HL-60 (cell line): ENCODE measurements at regions not wholly inside any gene's neighbourhood (a gene's known extent, or its start where the extent isn't known, plus 50 kb on each side); places are given as distances from the start of the nearest gene placed in this dataset.

Experiments
- DNase-seq, 2 experiments: peaks; one replicate each; pipeline ENCODE4 v3.0.0-alpha.2; 2010 to 2020; ENCODE audit warnings: low read depth in 1 of 2, low spot score in 1 of 2
- H3K27ac ChIP-seq: fragments of 250-450 bp; sonication (Bioruptor Pico); replicated peaks from 2 replicates; pipeline ENCODE4 v1.5.1; 2020; ENCODE audit warnings: mild to moderate bottlenecking, moderate library complexity
- H3K27me3 ChIP-seq: fragments of 250-450 bp; sonication (Bioruptor Pico); 2 replicates; pipeline ENCODE4 v1.5.1; 2021; ENCODE audit warnings: mild to moderate bottlenecking, moderate library complexity; ENCODE audit not compliant: insufficient read depth, poor library complexity, severe bottlenecking
- H3K4me3 ChIP-seq: replicated peaks from 2 replicates; pipeline ENCODE4 v1.5.1; 2011; ENCODE audit warnings: mild to moderate bottlenecking, control low read depth, low read length; ENCODE audit not compliant: insufficient read depth
- CTCF ChIP-seq: IDR thresholded peaks from one replicate; pipeline ENCODE4 v1.5.1; 2011; ENCODE audit warnings: low read length, control low read depth, inconsistent platforms; ENCODE audit not compliant: insufficient read depth
- GABPA ChIP-seq: IDR thresholded peaks from 2 replicates; pipeline ENCODE4 v1.6.1; 2012; ENCODE audit warnings: low read depth
- POLR2AphosphoS5 ChIP-seq: IDR thresholded peaks from 2 replicates; pipeline ENCODE4 v1.6.1; 2012; ENCODE audit warnings: low read depth
- REST ChIP-seq: IDR thresholded peaks from 2 replicates; pipeline ENCODE4 v1.6.1; 2012; ENCODE audit warnings: low read depth; ENCODE audit not compliant: insufficient replicate concordance
- SPI1 ChIP-seq: IDR thresholded peaks from 2 replicates; pipeline ENCODE4 v1.6.1; 2012; ENCODE audit warnings: low read depth, mild to moderate bottlenecking, borderline replicate concordance

DNA sequence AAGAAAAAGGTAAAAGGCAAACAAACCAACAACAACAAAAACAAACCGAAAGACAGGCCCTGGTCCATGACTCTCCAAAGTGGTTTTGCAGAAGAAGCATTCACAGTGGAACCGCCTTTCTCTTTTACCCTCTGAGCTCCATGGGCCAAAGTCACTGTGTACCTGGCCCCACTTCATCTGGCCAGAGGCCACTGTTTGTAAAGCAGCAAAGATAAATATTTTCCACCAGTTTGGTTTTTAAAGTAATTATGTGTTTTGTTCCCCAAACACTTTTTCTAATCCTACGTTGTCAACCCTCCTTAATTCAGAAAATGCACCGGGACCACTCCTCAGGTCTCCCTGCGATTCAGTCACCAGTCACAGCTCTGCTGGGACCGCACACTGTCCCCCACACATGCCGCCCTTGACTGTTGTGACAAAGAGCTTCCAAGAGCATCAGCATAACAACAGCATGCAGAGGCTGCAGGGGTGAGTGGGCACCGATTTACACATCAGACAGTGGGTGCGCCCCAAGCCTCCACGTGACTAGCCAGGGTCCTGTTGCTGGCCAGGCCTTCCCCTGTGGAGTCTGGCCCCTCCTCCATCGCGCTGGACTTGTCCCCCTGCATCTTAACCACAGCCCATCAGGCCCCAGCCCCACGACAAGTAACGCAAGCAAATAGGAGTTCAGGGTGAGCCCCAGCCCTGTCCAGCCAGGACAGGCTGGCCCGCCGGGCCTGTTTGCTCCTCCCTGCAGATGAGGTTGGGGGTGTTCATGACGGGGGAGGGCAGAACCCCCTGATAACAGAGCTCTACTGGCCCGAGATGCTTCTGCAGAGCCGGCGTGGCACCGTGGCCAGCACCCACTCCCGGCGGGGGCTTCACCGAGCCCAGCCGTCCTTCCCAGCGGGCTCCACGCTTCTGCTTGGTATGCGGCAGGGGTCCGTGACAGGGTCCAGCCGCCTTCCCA, 65.2 kb upstream of the DIO3 start:
- no peak for TF ChIP-seq REST
- no peak for TF ChIP-seq SPI1
- no peak for TF ChIP-seq CTCF
- no peak for TF ChIP-seq POLR2AphosphoS5
- TF ChIP-seq GABPA: no peak
- H3K27ac ChIP-seq: no peak overlapping the region
- no peak for DNase-seq

DNA sequence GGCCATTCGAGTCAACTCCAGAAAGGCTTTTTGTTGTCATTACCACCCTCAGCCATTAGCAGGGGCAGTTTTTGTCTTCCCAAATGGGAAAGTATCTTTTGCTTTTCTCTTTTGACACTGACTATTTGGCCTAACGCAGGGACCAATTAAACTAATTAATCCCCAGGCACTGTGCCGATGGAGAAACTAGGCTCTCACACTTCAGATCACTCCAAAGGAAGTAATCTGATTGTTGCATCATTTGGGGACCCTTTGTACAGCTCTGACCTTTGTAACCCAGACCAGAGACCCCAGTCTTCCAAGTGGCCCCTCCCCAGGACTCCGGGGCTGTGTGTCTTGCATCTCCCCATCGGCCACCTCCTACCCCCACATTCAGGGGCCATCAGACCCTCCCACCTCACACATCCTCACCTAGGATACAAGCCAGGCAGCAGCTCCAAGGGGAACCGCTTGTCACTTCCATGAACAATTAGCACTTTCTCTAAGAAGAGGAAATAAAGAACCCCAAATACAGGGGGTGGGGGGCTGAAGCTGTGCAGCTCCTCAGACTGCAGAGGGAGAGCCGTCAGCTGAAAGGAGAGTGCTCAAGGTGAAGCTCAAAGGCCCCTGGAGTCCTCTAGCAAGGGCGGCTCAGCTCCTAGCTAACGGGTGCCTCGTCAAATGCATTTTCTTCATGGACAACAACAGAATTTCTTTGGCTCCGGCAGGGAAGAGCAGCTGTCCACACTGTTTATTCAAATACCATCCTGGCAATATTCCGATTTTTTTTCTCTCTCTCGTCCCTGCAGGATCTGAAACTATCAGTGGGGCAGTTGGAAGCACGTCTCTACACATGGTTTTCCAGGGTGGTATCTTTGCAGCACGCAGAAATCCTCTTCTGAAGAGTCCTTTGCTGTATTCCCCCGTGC, 64.3 kb upstream of the DIO3 start:
- no peaks in the 10 kb centered on the region for H3K27me3 ChIP-seq
- H3K4me3 ChIP-seq: no peak overlapping the region
- no peak overlapping the region for H3K27ac ChIP-seq
- TF ChIP-seq SPI1 (no peak), REST (no peak), GABPA (no peak), CTCF (no peak), POLR2AphosphoS5 (no peak)
- DNase-seq: no peak

More for the DNA sequence above, 65.2 kb upstream of the DIO3 start:
- Histone ChIP-seq H3K4me3 (no peak overlapping the region), H3K27me3 (no peaks in the 10 kb centered on the region)

DNA sequence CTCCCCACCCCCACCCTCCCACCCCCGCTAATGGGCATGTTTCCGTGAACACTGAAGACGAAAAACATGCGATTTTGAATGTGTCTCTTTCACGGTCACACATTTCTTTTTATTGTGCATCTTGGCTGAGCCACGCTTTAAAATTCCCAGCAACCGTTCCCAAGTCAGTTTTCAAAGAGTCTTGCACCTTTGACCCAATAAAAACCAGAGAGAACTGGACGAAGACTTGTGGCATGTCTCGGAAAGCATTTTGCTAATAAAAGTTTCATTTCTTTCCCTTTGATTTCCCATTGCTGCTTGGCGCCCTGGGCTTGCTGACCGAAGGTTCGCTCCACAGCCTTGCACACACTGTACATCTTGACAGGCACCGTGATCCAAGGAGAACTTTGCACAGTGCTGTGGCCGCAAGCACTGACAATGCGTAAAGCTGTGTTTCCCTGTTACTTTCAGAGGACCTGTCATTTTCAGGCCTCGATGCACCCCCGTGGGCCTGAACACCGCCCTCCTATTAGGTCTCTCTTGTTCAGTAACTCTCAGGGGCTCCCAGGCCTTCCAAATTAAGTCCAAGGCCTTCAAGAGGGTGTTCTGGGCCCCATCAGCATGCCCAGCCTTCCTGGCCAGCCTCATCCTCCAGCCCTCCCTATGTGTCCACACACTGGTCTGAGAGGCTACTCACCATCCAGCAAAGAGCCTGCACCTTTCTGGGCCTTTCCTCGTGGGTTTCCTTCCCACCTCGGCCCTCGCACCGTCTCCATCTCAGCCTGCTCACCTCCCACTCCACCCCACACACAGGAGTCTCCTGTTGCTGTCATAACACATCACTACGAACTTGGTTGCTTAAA, 63.4 kb upstream of the DIO3 start:
- TF ChIP-seq REST (no peak), CTCF (no peak), SPI1 (no peak), GABPA (no peak), POLR2AphosphoS5 (no peak)
- Histone ChIP-seq H3K4me3 (no peak overlapping the region), H3K27me3 (no peaks in the 10 kb centered on the region), H3K27ac (no peak overlapping the region)
- DNase-seq: no peak
